OCI-LY3 (cell line): ENCODE measurements at regions not wholly inside any gene's neighbourhood (a gene's known extent, or its start where the extent isn't known, plus 50 kb on each side); places are given as distances from the start of the nearest gene placed in this dataset.
A peak's percentile ranks its signal among the peaks of the same experiment; 100 is the strongest.

Experiments
- H2AFZ ChIP-seq: fragments of 200-600, 300-600 bp; shearing (Covaris generic); 2 replicates; pipeline ENCODE4 v1.6.0; 2014; ENCODE audit warnings: antibody characterized with exemption, low read depth, low read length
- H3K27ac ChIP-seq: fragments of 200-600, 300-600 bp; sonication (generic); 2 replicates; pipeline ENCODE4 v1.5.1; 2014; ENCODE audit warnings: mild to moderate bottlenecking, low read length, moderate library complexity, mixed read lengths
- H3K27me3 ChIP-seq: fragments of 200-600, 300-600 bp; sonication (generic); 2 replicates; pipeline ENCODE4 v1.6.1; 2014; ENCODE audit warnings: low read depth, low read length, mixed read lengths
- H3K36me3 ChIP-seq: fragments of 200-600, 300-600 bp; sonication (generic); replicated peaks from 2 replicates; pipeline ENCODE3; 2014; ENCODE audit warnings: low read depth, low read length, mixed read lengths
- H3K4me1 ChIP-seq: fragments of 300-600, 200-600 bp; sonication (generic); 2 replicates; pipeline ENCODE4 v1.6.1; 2014; ENCODE audit warnings: low read length, mixed read lengths
- H3K4me2 ChIP-seq: fragments of 200-600, 300-600 bp; sonication (generic); 2 replicates; pipeline ENCODE4 v1.6.1; 2014; ENCODE audit warnings: low read length, mixed read lengths
- H3K4me3 ChIP-seq: fragments of 300-600, 200-600 bp; sonication (generic); 2 replicates; pipeline ENCODE4 v1.5.1; 2014; ENCODE audit warnings: antibody characterized with exemption, mild to moderate bottlenecking, low read length, moderate library complexity
- H3K79me2 ChIP-seq: fragments of 300-600, 200-600 bp; shearing (Covaris generic); 2 replicates; pipeline ENCODE4 v1.6.1; 2014; ENCODE audit warnings: mild to moderate bottlenecking, low read length, mixed read lengths
- H3K9ac ChIP-seq: fragments of 300-600, 200-600 bp; shearing (Covaris generic); 2 replicates; pipeline ENCODE4 v1.6.0; 2014; ENCODE audit warnings: mild to moderate bottlenecking, low read length, moderate library complexity
- H3K9me3 ChIP-seq: fragments of 200-600, 300-600 bp; shearing (Covaris generic); 2 replicates; pipeline ENCODE4 v1.6.1; 2014; ENCODE audit warnings: low read length, mixed read lengths; ENCODE audit not compliant: insufficient read depth
- H4K20me1 ChIP-seq: fragments of 200-600, 300-600 bp; sonication (generic); 2 replicates; pipeline ENCODE4 v1.6.1; 2016; ENCODE audit warnings: low read length, mixed read lengths; ENCODE audit not compliant: insufficient read depth
- EZH2phosphoT487 ChIP-seq: fragments of 200-600 bp; shearing (Covaris generic); IDR thresholded peaks from 2 replicates; pipeline ENCODE4 v1.6.1; 2018; ENCODE audit warnings: antibody characterized with exemption, mixed run types, low read depth
- TF ChIP-seq, protein P1 (sequence below): fragments of 200-600, 300-600 bp; sonication (generic); IDR thresholded peaks from 2 replicates; pipeline ENCODE4 v1.5.1; 2014; ENCODE audit warnings: antibody characterized with exemption, low read length, low read depth

DNA sequence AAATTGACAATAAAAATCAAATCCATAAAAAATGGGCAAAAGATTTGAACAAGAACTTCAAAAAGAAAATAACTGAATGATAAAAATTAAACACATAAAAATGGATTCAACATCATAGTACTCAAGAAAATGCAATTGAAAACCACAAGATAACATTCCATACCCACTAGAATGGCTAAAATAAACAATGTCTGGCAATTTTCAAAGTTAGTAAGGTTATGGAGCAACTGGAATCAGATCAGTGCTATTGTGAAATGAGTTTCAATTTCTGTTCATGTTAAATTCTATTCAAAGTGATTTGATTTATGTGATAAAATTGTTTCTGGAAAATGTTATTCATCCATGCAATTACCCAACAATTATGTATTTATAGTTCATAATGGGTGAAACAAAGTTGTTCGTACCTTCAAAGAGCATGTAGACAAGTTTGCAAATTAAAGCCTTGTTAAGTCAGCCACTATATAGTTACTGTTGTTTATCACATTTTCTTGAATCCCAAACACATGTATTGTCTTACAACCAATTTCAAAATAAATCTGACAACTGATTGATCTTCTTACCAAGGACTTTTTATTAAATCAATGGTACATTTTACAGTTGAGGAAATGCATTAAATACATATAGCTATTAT, 151.5 kb upstream of the CENPW start:
- Histone ChIP-seq H3K27me3 (no peaks in the 10 kb centered on the region), H3K27ac (no peak overlapping the region), H3K79me2 (no peaks in the 10 kb centered on the region), H3K9ac (no peak overlapping the region), H3K4me1 (no peaks in the 10 kb centered on the region), H4K20me1 (no peaks in the 10 kb centered on the region), H2AFZ (no peak overlapping the region), H3K9me3 (no peaks in the 10 kb centered on the region), H3K36me3 (no peaks in the 10 kb centered on the region), H3K4me3 (no peak overlapping the region), H3K4me2 (no peak overlapping the region)
- no peak for TF ChIP-seq EZH2phosphoT487
- TF ChIP-seq, protein P1, sequence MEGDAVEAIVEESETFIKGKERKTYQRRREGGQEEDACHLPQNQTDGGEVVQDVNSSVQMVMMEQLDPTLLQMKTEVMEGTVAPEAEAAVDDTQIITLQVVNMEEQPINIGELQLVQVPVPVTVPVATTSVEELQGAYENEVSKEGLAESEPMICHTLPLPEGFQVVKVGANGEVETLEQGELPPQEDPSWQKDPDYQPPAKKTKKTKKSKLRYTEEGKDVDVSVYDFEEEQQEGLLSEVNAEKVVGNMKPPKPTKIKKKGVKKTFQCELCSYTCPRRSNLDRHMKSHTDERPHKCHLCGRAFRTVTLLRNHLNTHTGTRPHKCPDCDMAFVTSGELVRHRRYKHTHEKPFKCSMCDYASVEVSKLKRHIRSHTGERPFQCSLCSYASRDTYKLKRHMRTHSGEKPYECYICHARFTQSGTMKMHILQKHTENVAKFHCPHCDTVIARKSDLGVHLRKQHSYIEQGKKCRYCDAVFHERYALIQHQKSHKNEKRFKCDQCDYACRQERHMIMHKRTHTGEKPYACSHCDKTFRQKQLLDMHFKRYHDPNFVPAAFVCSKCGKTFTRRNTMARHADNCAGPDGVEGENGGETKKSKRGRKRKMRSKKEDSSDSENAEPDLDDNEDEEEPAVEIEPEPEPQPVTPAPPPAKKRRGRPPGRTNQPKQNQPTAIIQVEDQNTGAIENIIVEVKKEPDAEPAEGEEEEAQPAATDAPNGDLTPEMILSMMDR, result no peak

- no peak overlapping the region for H3K9ac ChIP-seq
- TF ChIP-seq, protein P1, result no peak
- no peak for TF ChIP-seq EZH2phosphoT487
- no peaks in the 10 kb centered on the region for H3K79me2 ChIP-seq
- no peaks in the 10 kb centered on the region for H4K20me1 ChIP-seq
- no peaks in the 10 kb centered on the region for H3K9me3 ChIP-seq
- H3K4me2 ChIP-seq, result no peak overlapping the region
- H3K4me1 ChIP-seq, result no peaks in the 10 kb centered on the region
- H3K4me3 ChIP-seq, result no peak overlapping the region
- no peaks in the 10 kb centered on the region for H3K27me3 ChIP-seq
- H3K36me3 ChIP-seq, result no peaks in the 10 kb centered on the region
- no peak overlapping the region for H2AFZ ChIP-seq
- H3K27ac ChIP-seq, result no peak overlapping the region
Measured at GRCh38 chr6:126195625-126196236, 144.2 kb upstream of the CENPW start.

GRCh38 chr6:126198631-126199030, 141.3 kb upstream of the CENPW start:
- no peak overlapping the region for H2AFZ ChIP-seq
- H3K4me3 ChIP-seq, result no peak overlapping the region
- H3K9me3 ChIP-seq, result no peaks in the 10 kb centered on the region
- TF ChIP-seq EZH2phosphoT487, result no peak
- TF ChIP-seq, protein P1, result no peak
- H4K20me1 ChIP-seq, result no peaks in the 10 kb centered on the region
- no peak overlapping the region for H3K4me2 ChIP-seq
- no peak overlapping the region for H3K9ac ChIP-seq
- no peaks in the 10 kb centered on the region for H3K4me1 ChIP-seq
- H3K27me3 ChIP-seq, result no peaks in the 10 kb centered on the region
- no peaks in the 10 kb centered on the region for H3K36me3 ChIP-seq
- H3K27ac ChIP-seq, result no peak overlapping the region
- H3K79me2 ChIP-seq, result no peaks in the 10 kb centered on the region

DNA sequence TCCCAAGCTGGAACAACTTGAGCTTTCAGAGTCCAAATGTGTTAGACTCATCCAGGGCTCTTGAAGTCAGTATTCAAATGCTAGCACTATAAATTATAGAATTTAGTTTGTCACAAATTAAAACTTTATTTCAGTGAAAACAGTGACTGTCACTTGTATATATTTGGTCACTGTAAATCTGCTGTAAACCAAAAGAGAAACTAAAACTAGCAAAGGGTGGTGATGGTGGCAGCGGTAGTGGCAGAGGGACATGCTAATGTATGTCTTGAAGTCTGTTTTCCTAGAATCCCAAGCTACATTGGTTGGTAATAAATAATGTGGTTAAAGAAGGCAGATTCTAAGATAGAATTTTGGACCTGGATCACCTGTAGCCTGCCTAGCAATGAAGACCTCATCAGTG, 140.4 kb upstream of the CENPW start:
- Histone ChIP-seq H3K9ac (no peak overlapping the region), H3K4me2 (peak overlapping the region; percentile 14; the same call in 1 of the 2 replicates), H2AFZ (no peak overlapping the region), H3K4me1 (no peaks in the 10 kb centered on the region), H3K9me3 (no peaks in the 10 kb centered on the region), H3K27ac (no peak overlapping the region), H4K20me1 (no peaks in the 10 kb centered on the region), H3K79me2 (no peaks in the 10 kb centered on the region), H3K27me3 (no peaks in the 10 kb centered on the region), H3K4me3 (no peak overlapping the region), H3K36me3 (no peaks in the 10 kb centered on the region)
- TF ChIP-seq, protein P1, result no peak
- no peak for TF ChIP-seq EZH2phosphoT487
